Embryonic facial prominence (tissue), 1 donor: ENCODE measurements at regions not wholly inside any gene's neighbourhood (a gene's known extent, or its start where the extent isn't known, plus 50 kb on each side); places are given as distances from the start of the nearest gene placed in this dataset.
"Not testable (repeated sequence)": the region's sequence is repeated elsewhere in the genome, so short reads cannot be mapped to it uniquely, and the experiment has no call there.

Experiments
- DNase-seq: peaks from one replicate; pipeline ENCODE4 v3.0.0-alpha.2; 2016; ENCODE audit errors: extremely low spot score

DNA sequence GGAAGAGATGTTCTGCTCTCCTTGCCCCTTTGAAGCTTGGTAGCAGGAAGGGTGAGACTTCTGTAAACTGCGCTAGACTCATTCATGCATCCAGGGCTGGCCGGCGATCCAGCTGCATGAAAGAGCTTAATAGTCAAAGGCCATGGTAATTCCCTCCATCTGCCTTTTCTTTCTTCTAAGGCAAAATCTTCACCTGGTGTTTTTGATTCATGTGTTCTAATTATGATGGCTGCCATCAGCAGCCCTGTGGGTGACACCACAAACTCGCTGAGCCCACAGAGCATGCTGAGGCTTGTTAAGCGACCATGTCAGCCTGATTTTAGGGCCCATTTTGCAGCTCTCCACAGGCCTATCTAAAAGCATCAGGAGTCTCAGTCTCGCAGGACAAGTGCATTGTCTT lies 450.1 kb upstream of the TENM3 start:
- no peak for DNase-seq

DNA sequence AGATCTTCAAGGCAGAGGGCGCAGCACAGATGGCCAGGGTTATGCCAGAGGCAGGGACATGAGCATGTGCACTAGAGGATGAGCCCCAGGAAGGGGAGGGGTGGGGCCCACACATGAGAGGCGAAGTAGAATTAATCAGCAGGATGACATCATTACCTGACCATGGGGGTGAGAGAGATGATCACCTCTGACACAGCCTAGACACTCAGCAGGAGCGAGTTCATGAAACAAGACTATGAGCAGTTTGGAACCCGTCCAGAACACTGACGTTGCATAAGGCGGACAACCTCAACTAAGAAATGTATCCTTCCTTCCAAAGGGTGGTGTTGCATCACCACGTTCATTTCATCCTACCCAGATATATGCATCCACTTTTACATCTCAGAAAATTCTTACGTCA lies 446.7 kb upstream of the TENM3 start:
- DNase-seq, result no peak

DNA sequence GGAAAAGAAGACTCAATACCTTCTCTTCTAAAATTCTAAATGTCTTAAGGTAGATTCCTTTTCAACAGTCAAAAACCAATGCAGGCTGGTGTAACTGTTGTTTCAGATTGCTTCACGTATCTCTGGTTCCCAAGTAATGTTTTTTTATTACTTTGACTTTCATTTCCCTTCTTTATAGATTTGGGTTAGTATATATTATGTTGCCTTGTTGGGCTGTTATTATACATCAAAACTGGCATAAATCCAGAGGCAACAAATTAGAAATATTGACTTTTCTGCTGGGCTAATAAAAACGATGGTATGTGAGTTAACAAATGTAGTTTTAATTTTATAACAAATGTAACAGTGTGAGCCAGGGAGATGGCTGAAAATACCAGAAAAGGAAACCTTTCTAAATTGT lies 444.7 kb upstream of the TENM3 start:
- no peak for DNase-seq

DNA sequence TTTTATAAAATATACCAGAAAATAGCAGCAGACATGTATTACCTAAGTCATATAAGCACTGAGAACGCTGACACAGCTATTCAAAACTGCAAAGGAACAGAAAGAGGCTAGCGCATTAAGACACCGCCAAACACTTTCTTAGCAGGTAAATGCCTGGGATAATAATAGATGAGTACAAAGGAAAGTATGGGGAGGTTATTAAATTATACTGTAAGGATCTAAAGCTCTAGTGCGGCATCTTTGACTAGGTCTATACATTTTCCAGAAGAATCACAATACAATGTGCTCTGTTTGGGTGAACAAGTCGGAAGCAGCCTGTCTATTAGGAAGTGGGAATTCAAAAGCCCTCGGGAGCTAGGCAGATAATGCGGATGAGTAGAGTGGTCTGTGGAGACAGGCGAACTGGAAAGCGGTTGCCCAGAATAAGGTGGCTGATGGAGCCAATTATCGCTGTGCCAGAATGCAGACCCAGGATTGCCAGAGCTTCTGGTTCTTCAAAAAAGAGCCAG lies 443.6 kb upstream of the TENM3 start:
- DNase-seq, result no peak

DNA sequence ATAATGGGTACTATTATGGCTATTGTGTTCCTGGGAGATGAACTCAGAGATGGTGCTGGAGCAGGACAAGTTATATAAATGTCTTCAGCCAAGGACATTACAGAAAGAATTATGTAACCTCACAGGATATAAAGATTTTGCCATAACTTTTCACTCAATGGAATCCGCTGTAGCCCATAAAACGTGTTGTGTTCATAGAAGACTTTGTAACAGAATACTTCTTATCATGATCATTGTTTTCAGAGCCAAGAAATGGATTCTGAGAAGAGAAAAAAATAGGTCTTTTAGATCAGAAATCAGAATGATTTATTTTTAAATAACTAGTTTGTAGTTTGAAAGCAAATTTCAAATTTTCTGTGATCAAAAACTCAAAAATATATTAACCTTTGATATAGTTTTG lies 441.0 kb upstream of the TENM3 start:
- DNase-seq, result no peak

DNA sequence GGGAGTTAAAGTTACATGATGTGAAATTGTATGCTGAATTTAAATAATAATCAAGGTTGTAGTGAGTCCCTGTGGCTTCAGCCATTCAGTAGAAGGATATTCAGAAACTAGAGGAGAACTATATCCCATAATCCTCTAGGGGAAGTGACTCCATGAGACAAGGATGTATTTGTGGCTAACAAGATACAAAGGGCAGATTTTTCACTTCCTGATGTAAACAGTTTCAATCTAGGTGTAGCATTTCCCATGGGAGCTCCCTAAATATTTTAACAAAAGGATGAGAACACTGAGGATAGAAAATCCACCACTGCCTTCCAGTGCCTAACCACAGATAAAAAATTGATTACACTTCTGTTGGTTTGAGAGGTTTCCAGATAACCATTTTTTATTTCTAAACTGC lies 435.4 kb upstream of the TENM3 start:
- DNase-seq, result no peak

DNA sequence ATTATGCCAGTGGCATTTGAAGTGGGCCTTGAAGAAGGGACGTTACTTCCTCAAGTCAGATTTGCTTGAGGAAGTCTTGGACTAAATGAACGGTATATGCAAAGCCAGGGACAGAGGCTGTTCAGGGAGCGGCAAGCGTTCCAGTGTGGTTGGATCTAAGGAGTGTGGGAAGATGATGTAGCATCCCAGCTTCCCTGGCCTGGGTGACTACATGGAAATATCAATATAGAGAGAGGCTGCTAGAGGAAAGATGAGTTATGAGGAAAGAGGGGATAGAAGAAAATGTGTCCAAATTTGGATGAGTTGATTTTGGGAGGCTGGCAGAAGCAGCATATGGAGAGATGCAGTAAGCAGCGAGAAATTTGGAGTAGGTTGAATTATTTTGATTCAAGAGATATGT lies 432.5 kb upstream of the TENM3 start:
- no peak for DNase-seq

DNA sequence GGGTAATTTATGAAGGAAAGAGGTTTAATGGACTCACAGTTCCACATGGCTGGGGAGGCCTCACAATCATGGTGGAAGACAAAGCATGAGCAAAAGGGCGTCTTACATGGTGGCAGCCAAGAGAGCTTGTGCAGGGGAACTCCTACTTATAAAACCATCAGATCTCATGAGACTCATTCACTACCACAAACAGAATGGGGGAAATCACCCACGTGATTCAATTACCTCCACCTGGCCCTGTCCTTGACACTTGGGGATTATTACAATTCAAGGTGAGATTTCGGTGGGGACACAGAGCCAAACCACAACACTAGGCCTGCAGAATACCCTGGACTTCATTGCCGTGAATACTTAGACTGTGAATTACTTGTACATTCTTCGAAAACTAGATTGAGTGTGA lies 431.7 kb upstream of the TENM3 start:
- not testable (repeated sequence) for DNase-seq

DNA sequence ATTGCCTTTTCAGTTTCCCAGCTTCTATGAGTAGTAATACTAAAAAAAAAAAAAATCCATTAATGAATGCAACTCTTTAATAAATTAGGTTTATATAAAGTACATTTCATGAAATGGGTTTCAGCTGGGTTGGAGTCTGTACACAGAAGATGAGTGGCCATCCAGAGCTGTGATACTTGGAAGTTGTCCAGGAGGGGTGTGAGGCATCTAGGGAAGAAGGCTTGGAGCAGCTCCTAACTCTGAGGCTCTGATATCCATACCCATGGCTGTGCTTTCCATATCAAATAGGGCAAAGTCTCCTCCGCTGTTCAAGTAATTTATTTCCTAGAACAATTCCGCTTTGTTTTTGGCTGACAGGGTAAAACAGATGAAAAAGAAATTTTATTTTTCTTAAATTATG lies 423.3 kb upstream of the TENM3 start:
- DNase-seq, result no peak

DNA sequence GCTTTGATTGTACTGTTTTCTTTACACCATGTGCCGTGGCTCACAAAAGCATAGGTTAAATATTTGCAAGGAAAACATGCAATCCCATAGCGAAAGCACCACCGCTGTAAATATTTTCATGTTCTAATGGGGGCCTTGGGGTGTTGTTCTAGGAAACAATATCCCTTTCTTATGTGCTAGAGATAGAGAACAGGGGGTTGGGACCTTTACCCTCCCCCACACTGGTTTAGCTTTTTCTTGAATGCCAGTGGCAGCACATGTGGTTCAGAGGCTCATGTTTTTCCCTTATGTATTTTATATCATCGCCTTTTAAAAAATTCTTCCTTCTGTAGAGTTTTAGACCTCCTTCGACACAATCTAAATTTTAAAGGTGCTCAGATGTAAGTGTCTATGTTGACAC lies 422.6 kb upstream of the TENM3 start:
- no peak for DNase-seq

DNA sequence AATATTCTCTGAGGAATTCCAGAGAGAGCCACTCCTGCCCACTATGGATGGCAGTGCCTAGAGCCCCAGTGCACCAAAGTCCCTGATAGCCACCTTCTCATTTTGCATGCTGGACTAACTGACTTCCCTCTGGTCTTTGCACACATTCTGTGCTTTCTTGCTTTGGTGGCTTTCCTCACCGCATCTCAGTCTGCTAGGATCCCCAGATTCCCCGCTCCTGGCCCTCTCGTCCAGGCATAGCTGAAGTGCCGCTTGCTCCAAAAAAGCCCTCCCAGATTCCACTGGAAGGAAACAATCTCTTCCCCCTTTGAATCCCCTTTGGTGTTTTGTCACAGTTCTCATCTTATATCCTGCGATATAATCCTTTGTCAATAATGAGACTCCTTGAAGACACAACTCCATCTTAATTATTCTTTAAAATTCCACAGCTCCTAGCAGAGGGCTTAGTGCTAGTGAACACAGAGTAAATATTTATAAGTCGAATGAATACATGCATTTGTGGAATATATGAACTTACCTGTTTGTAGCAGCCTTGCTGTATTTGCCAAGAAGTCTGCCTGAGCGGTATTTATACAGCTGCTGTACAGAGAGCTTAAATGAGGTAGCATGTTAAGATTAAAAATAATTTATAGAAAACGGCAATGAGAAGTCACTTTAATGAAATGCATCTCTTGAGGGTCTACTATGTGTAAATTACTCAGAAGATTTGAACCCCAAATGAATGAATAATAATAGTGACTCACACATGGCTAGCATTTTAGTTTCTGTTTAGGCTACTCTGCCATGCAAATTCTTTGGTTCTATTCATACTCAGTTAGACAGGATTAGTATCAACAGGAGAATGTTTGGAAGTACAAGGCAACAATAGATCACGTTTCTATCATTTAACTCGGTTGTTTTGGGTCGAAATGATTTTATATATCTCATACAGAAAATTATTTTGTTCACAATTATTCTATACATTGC lies 421.9 kb upstream of the TENM3 start:
- DNase-seq, result no peak

DNA sequence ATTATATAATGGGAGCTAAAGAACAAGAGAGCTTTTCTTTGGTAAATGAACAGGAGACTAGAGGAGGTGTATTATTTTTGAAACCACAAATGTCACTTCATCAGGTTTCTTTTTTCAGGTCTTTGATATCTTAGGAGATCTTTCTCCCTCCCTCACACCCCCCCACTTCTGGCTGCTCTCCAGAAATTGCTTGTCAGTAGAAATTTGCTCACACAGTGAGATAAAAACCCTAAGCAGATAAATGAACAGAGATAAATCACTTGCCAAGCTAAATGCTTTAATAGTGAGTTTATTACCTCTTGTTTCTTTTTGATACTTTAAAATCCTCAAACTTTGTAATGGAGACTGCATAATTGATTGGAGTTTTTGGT lies 421.2 kb upstream of the TENM3 start:
- no peak for DNase-seq

DNA sequence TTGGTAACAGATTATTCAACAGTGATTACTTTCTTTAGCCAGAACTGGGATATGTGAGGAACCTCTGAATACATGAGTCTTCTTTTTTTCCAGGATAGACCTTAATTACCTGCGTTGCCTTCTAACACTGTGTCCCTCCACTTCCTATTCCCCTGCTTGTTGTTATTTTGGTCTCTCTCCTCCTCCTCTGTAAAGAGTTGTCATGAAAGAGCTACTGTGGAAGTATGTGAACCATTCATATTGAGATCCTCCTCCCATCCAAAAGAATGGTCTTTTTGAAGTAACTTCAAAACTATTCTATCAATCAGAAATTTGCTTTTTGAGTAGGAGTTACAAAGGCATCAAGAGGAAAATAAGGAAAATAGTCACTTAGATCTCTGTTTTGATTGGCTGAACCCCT lies 420.0 kb upstream of the TENM3 start:
- no peak for DNase-seq

DNA sequence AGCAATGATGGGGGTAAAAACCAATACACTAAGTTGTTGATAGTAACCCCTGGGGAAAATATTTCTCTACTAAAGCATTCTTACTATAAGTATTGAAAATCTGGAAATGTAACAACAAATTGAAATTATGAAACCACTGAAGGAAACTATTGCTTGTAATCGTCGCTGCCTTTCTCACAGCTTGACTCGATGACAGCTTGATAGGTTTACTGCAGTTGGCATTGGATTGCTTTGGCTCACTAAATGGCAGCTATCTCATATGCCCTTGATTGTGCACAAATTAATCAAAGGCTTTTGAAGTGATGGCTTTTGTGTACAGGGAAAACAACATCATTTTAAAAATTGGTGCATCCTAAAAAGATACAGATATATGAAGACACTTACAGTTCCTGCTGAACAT lies 419.6 kb upstream of the TENM3 start:
- no peak for DNase-seq

DNA sequence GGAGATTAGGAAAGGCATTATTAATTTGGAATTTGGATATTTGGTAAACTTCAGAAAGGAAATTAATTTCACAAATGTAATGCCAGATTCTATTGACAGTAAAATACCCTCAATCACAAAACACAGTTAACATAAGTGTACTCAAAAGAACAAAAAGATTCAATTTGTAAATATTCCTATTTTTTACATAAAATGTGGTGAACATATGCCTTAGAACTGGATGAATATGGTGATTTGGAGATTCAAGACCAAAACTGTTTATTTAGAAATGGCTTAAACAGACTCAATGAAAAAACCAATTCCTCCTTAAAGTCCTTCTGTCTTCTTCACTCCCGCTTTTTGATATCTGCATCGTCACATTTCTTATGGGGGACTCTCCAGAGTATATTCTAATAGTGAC lies 417.6 kb upstream of the TENM3 start:
- DNase-seq, result no peak

DNA sequence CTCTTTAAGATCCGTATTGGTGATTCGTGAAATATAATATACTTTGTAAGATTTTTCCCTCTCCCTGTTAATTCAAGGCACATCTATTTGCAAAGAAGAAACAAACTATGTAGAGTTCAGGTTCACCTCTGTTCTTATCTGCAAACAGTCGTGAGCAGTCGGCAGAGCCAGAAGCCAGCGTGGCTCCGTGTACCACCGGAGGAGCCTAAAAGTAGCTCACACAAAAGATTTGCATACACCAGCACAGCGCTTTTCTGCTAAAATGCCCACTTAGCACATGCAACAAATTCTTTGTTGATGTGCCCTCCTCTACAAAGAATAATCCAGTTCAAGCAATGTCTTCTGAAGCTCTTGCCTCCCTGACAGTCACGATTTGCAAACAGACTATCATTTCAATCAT lies 416.0 kb upstream of the TENM3 start:
- DNase-seq, result no peak

DNA sequence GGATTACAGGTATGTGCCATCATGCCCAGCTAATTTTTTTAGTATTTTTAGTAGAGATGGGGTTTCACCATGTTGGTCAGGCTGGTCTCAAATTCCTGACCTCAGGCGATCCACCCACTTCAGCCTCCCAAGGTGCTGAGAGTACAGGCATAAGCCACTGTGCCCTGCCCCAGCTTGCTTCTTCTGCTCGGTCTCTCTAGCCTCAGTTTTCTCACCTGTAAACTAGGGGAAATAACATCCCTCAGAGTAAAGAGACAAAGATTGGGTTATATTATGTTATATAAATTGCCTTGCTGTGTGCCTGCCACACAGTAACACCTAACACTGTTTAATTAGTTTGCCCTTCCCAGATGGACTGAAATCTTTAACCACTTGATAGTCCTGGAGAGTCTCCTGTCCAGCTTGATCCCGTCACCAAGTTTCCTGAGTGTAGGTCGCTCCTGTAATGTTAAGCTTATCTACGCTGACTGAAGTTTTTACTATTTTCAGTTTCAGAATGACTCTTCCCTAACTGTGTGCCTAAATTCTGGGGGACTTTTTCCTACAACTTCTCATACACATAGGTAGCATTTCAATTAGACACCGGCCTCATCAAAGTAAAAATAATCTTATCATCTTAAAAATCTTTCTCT lies 412.7 kb upstream of the TENM3 start:
- no peak for DNase-seq

DNA sequence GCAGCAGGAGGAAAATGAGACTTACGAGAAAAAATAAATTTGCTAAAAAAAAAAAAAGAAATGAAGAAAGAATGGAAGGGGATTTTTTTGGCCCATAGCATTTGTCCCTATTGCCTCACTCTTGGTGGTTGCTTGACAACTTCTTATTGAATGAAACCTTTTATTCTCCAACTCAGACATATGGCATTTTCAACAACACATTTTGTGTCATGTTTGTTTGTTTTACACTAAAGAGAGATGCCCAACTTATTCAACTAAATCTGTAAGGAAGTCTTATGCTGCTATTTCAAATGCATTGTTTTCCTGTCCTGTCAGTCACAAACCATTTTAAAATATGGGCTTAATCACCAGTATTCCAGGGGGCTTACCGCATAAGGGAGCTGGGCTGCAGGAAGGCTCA lies 409.1 kb upstream of the TENM3 start:
- DNase-seq, result no peak

DNA sequence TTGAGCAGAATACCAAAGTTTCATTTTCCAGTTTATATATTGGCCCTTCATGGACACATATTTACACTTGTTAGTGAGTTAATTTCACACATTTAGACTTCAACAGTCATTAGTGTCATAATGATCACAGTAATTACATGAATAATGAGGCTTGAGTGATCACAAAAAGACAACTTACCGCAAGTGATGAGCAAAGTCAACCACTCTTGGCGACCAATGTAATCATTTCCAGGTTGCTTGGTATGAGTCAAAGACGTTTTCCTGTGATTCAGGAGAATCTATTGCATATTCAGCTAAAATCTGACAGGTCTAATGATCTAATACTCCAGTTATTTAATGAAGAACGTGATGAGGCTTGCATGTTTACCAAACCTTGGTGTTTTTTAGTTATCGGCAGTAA lies 407.9 kb upstream of the TENM3 start:
- DNase-seq, result no peak

DNA sequence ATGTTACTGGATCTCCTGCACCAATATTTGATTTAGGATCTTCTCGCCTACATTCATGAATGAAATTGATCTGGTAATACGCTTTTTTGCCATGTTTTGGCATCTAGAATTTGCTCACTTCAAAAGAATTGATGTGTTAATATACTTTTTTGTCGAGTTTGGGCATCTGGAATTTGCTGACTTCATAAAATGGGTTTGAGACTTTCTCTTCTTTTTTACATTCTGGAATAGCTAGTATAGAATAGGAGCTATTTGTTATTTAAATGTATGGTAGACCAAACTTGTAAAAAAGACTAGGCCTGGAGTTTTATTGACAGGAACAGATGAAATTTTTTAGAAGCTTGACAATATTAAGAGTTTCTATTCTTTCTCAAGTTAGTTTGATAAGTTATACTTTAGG lies 404.9 kb upstream of the TENM3 start:
- no peak for DNase-seq

DNA sequence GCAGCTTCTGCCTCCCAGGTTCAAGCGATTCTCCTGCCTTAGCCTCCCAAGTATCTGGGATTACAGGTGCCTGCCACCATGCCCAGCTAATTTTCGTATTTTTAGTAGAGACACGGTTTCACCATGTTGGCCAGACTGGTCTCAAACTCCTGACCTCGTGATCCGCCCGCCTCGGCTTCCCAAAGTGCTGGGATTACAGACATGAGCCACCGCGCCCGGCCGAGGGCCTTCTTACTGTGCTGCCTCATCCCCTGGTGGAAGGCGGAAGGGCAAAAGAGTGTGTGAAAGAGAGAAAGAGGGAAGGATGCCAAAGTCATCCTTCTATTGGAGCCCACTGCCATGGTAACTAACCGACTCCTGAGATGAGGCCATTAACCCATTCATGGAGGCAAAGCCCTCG lies 399.4 kb upstream of the TENM3 start:
- DNase-seq, result not testable (repeated sequence)

DNA sequence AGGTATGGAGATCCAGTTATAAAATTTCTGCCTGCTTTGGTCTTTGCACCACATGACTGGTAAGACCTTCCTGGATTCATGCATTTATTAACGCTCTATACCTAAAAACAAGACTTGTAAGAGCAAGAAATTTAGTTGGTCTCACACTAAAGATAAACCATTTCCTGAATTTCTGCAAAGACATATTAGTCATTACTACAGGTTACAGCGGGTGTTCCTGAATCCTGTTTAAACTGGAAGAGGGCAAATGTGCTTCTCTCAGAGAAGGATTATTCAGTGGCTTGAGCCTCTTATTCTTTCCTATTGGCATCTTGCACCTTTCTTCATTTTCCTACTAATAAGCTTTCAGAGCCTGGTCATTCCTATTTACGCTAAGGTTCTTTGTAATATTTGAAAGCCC lies 397.6 kb upstream of the TENM3 start:
- DNase-seq, result no peak

DNA sequence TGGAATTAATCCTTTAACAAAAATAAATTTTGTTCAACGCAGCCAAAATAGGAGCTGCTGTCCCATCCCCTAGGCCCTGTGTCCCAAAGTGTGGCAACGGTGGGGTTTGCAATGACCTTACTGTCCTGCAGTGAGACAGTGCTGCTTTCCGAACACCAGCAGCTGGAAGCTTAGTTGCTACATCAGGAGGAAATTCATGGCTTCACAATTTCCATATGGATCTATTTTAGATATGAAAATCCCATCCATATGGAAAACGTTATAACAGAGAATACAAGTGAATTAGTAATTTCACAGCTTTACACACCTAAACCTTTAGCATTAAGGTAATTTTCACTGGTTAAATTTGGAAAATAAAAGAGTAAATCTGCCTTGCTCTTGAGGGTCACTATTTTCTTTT lies 396.3 kb upstream of the TENM3 start:
- DNase-seq, result no peak
